Tibial nerve (tissue), 4 donors: ENCODE measurements at regions not wholly inside any gene's neighbourhood (a gene's known extent, or its start where the extent isn't known, plus 50 kb on each side); places are given as distances from the start of the nearest gene placed in this dataset. TPM values are rescaled to one million over a fixed set of nuclear protein-coding genes. Genes with fewer than 3 reads are reported as not detected.
A peak's percentile ranks its signal among the peaks of the same experiment; 100 is the strongest.

Source experiments
- DNase-seq, 2 donors: peaks; one replicate each; pipeline ENCODE4 v3.0.0-alpha.2; 2019; ENCODE audit warnings: low spot score in 2 of 2
- H3K27ac ChIP-seq, 4 donors: fragments of 200-600 bp; sonication (generic) in 3 of 4; one replicate each; pipeline ENCODE4 v1.5.1; 2017 to 2019; ENCODE audit warnings: mild to moderate bottlenecking in 1 of 4
- H3K27me3 ChIP-seq, 2 donors: fragments of 200-600 bp; sonication (generic) in 1 of 2; one replicate each; pipeline versions ENCODE4 v1.5.1 to v1.6.0; 2017 to 2019
- H3K36me3 ChIP-seq, 3 donors: fragments of 200-600 bp; sonication (generic); one replicate each; pipeline ENCODE4 v1.5.1; 2018 to 2019
- H3K4me1 ChIP-seq, 4 donors: fragments of 200-600 bp; sonication (generic) in 3 of 4; one replicate each; pipeline ENCODE4 v1.5.1; 2017 to 2019
- H3K4me3 ChIP-seq, 4 donors: fragments of 200-600 bp; sonication (generic) in 3 of 4; one replicate each; pipeline ENCODE4 v1.5.1; 2017 to 2019; ENCODE audit warnings: mild to moderate bottlenecking in 1 of 4, moderate library complexity in 1 of 4
- H3K9me3 ChIP-seq, 4 donors: fragments of 200-600 bp; sonication (generic) in 3 of 4; one replicate each; pipeline ENCODE4 v1.5.1; 2017 to 2019
- CTCF ChIP-seq, 5 experiments: fragments of 200-600 bp in 3 of 5; fragments of 450-650 bp in 2 of 5; sonication (generic) in 3 of 5; IDR thresholded peaks; one replicate each; pipeline ENCODE4 v1.5.1; 2016 to 2019; ENCODE audit warnings: antibody characterized with exemption in 5 of 5, mild to moderate bottlenecking in 3 of 5, moderate library complexity in 2 of 5
- EP300 ChIP-seq, 2 donors: sonication (generic); formaldehyde crosslinking; IDR thresholded peaks; one replicate each; pipeline ENCODE4 v1.6.1; 2017; ENCODE audit warnings: antibody characterized with exemption in 2 of 2, mild to moderate bottlenecking in 1 of 2
- WGBS, 2 donors: methylation state at CpG; one replicate each; pipeline ENCODE4 v1.1.5; 2018; 5-methylcytosine and 5-hydroxymethylcytosine counted together
- small RNA-seq: library from RNA; depleted of rRNA; stranded (forward); fragments of <200 nt; gene quantifications from one replicate; pipeline ENCODE3, GENCODE V24; 2016

- peaks cover 0 to 37% (median 3%) of the 10 kb centered on the region in 3 donors for H3K36me3 ChIP-seq
- peak overlapping the region in 3 of 4 donors; percentile 23 to 97 (median 91) for H3K27ac ChIP-seq
- WGBS, 2 donors = 62 to 66% methylated on average over 23 of the region's 23 CpGs
- TF ChIP-seq EP300 (IDR thresholded peaks at IDR 0.05) (peak in 1 of 2 donors; percentile 73), CTCF (IDR thresholded peaks at IDR 0.05) (no peak)
- DNase-seq = no peak
- no peak overlapping the region for H3K4me3 ChIP-seq
- no peaks in the 10 kb centered on the region for H3K9me3 ChIP-seq
- H3K4me1 ChIP-seq = peaks cover 0 to 97% (median 48%) of the 10 kb centered on the region in 4 donors
- no peaks in the 10 kb centered on the region for H3K27me3 ChIP-seq
Measured at GRCh38 chr12:124365726-124366430, 71.0 kb downstream of the RFLNA start.

Small RNA genes lying in the stretch of these regions (small RNA-seq; reads per million reads assigned to genes)
- gene AC073916.1 = not detected
